Hematopoietic multipotent progenitor cell treated with erythropoietin and hydrocortisone succinate and interleukin-3 and kit ligand, for 4 days (in vitro differentiated cells): ENCODE measurements at regions not wholly inside any gene's neighbourhood (a gene's known extent, or its start where the extent isn't known, plus 50 kb on each side); places are given as distances from the start of the nearest gene placed in this dataset.
A peak's percentile ranks its signal among the peaks of the same experiment; 100 is the strongest.

Experiments
- DNase-seq: peaks from one replicate; pipeline ENCODE4 v3.0.0-alpha.2; 2015

DNA sequence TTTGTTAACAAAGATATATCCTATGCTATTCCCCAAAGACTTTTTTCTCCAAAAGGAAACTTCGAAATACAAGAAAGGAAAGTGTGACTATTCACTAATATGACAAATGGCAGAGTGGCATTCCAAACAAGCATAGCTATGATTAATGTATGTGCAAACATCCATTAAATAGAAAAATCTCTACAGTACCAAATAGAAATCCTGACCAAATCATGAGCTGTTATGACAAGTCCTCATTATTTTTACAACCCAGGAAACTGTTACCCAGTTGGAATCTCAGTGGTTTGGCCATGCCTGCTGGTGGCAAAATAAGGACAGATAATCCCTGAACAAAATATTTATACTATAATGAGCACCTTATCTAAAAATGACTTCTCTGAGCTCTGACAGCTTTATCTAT, 202.1 kb downstream of the SEC23A start:
- no peak for DNase-seq

DNA sequence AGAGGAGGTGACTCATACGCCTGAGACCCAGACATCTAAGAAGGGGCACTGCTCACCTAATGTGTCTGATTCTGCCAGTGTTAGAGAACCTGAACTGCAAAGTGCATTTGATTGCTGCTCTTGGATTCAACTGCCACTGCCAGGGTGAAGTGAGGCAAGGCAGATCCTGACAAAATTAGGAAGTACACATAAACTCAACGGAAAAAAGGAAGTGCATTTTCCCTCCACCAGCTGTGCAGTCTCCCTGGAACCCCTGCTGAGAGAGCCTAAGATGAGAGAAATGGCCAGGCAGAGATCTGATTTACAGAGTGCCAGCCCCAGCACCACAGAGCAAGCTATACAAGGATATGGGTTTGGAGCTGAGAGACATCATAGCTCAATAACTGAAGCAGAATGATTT, 215.3 kb downstream of the SEC23A start:
- DNase-seq = no peak

- DNase-seq = no peak
These were observed 218.9 kb downstream of the SEC23A start for GRCh38 chr14:38884109-38884508.

- DNase-seq = no peak
These were observed 219.9 kb downstream of the SEC23A start for GRCh38 chr14:38883127-38883526.

GRCh38 chr14:38882533-38882932, 220.5 kb downstream of the SEC23A start:
- no peak for DNase-seq

- peak; percentile 13 for DNase-seq
These were observed 222.2 kb downstream of the SEC23A start for GRCh38 chr14:38880643-38881524.

- DNase-seq = no peak
These were observed 225.2 kb downstream of the SEC23A start for GRCh38 chr14:38877744-38878388.

GRCh38 chr14:38874721-38875120, 228.3 kb downstream of the SEC23A start:
- no peak for DNase-seq

DNA sequence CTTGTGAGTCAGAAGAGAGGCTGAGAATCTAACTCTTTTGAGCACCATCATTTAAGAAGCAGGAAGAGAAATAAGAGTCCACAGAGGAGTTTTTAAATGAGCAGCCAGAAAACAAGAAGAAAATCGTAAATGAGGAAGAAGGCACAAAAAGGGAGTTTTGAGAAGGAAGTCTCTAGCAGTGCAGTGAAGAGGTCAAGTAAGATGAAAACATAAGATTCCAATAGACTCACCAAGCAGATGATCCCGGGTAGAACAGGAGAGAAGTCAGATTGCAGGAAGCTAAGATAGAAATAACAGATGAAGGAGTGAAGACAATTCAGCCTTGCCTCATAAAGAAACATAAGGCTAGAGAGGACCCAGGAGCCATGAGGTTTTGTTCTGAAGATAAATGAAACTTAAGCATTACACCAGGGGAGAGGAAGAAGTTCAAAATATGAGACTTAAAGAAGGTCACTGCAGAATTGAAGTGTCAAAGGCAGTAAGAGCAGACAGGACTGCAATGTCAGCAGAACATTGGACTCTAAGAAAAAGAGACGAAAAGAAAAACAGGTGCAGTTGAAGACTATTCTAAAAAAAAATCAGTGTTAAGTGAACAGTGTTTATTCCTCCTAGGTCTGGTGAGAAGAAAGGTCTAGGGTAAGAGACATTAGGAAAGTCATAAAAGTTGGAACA, 229.0 kb downstream of the SEC23A start:
- peak; percentile 12 for DNase-seq

- no peak for DNase-seq
These were observed 232.7 kb downstream of the SEC23A start for GRCh38 chr14:38870296-38870836.

DNA sequence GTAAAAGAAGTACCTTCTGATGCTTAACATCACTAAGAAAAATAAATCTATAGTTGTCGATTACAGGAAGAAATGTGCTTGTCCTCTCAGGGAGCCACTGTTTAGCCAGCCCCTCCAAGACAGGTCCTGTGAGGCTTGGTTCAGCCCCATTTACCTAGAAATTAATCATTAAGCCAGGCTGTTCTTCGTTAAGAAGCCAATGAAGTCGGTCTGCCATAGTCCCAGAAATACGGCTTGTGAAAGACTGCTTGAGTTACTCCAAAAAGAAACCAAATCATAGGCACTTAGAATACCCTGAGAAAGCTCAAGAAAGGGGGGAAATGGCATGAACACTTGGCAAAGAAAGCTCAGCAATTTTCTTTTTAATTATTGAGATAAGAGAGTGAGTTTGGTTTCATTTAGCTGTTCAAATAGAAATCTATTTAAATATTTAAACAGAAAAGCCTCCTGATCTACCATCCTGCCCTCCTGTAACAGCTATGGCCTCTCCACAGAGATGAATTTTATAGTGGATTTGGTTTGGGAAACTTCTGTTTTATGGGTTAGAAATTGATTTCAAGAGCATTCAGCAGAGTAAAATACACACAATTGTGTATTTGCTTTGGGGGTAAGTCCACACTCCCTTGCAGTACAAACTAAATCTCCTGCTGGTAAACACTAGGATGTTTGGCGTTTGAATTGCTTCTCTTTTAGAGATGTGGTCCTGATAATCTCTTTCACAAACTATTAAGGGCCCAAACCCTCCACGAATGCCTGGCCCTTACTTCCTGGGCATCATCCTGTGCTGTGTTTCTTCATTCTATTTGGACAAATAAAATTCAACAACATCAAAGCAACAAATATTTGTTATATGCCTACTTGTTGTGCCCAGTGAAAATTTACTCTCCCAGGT, 234.4 kb downstream of the SEC23A start:
- no peak for DNase-seq

DNA sequence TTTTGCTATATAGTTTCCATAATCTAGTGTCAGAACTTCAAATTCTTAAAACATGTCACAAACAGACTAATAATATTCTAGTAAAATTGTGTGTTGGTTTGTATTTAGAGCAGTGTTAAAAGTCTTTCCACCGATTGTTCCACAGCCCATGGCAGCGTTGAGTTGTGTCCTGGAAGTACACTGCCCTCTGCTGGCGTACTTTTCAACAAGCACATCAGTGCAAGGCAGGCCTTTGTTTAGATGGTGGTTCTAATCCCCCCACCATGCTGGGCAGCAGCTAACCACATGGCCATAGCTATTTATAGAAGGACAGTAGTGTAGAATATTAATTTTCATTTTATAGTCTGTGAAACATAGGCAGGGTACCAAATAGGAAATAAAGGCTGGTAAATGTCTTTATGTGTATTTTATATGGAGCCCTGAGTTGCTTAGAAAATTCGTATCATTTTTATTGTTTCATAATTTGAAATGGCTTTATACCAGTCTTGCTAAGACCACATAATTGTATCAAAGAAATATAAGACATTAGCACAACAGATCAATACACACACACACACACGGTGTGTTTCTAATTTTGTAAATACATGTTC, 235.4 kb downstream of the SEC23A start:
- peak; percentile 91 for DNase-seq

GRCh38 chr14:38866461-38866860, 236.6 kb downstream of the SEC23A start:
- DNase-seq = peak; percentile 31

DNA sequence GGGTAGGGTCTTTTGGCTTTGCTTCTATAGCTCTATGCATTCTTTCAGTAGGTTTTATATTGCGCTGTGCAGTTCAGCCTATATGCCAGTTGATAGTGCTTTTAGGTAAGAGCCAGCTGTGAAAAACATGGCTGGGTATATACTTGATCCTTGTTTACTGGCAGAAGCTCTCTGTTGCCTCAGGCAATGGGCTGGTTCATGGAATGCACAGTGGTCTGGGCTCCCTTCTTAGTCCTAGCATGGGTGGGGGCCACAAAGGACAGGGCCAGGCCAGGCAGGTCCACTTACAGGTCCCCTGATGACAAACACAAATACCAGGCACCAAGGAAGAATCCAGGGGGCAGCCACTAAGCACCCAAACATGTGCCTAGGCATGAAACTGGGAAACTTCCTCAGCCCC, 240.7 kb downstream of the SEC23A start:
- no peak for DNase-seq

GRCh38 chr14:38860530-38860929, 242.5 kb downstream of the SEC23A start:
- DNase-seq = no peak

GRCh38 chr14:38856798-38857197, 246.2 kb downstream of the SEC23A start:
- DNase-seq = no peak

GRCh38 chr14:38855513-38855912, 247.5 kb downstream of the SEC23A start:
- no peak for DNase-seq

DNA sequence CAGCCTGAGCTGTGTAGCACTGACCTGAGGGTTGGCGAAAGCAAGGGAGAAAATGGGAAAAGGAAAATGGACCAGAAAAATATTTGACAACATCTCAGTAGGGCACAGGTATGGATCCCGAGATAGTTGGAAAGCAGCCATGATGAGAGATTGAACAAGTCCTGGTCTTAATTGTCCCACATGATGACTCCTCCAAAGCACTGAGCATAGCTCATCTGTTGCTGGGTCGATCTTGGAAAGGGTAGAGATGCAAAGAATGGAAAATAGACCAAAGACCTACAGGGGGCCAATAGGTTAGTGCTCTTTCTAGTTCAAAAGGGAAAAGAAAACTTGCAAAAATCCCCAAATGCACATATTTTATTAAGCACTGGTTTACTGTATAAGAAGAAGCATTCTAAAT, 251.9 kb downstream of the SEC23A start:
- no peak for DNase-seq

DNA sequence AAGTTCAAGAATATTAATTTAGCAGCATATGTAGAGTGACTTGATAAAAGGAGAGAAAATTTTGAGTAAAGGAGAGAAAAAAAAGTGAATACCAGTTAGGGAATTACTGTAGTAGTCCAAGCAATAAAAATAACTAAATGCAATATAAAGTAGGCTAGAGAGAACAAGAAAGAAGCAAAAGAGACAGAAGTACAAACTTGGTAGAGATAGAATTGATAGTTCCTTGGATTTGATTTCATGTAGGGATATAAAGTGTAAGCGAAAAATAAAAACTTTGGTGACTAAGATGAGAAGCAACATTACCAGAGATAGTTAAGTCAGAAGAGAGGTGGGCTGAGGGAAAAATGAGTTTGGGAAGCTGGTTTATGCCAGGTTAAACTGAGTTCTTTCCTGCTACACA, 252.4 kb downstream of the SEC23A start:
- no peak for DNase-seq

GRCh38 chr14:38848243-38848935, 254.6 kb downstream of the SEC23A start:
- peak; percentile 38 for DNase-seq

- no peak for DNase-seq
These were observed 255.9 kb downstream of the SEC23A start for GRCh38 chr14:38847161-38847560.
